ENCODE measurements at regions not wholly inside any gene's neighbourhood (a gene's known extent, or its start where the extent isn't known, plus 50 kb on each side); places are given as distances from the start of the nearest gene placed in this dataset.

- TF ChIP-seq CTCF (IDR thresholded peaks at IDR 0.05) (no peak), TP53 (CRISPR knock-in tag; IDR thresholded peaks at IDR 0.05) (no peak), ZNF416 (CRISPR knock-in tag; IDR thresholded peaks at IDR 0.05) (no peak), SP1 (CRISPR knock-in tag; conservative IDR thresholded peaks at IDR 0.05) (no peak), ZSCAN18 (CRISPR knock-in tag; IDR thresholded peaks at IDR 0.05) (no peak), ETV6 (CRISPR knock-in tag; IDR thresholded peaks at IDR 0.05) (no peak), SOX15 (CRISPR knock-in tag; IDR thresholded peaks at IDR 0.05) (no peak), SMAD4 (CRISPR knock-in tag; IDR thresholded peaks at IDR 0.05) (no peak), MAX (CRISPR knock-in tag; IDR thresholded peaks at IDR 0.05) (no peak), USF1 (CRISPR knock-in tag; IDR thresholded peaks at IDR 0.05) (no peak), HMGXB4 (CRISPR knock-in tag; IDR thresholded peaks at IDR 0.05) (no peak), ZNF396 (CRISPR knock-in tag; IDR thresholded peaks at IDR 0.05; ENCODE audit: borderline replicate concordance) (no peak), ESRRA (CRISPR knock-in tag; IDR thresholded peaks at IDR 0.05; ENCODE audit: borderline replicate concordance) (no peak)
Measured at GRCh38 chr7:81264116-81264515, 345.3 kb upstream of the SEMA3C start.
